Endothelial cell of umbilical vein (primary cell): ENCODE measurements at regions not wholly inside any gene's neighbourhood (a gene's known extent, or its start where the extent isn't known, plus 50 kb on each side); places are given as distances from the start of the nearest gene placed in this dataset.
"Not testable (repeated sequence)": the region's sequence is repeated elsewhere in the genome, so short reads cannot be mapped to it uniquely, and the experiment has no call there.

Source experiments
- BruUV-seq: library from RNA; stranded (reverse); fragments of 400-500 nt; replicated peaks from 2 replicates; lab custom pipeline; 2021; lab: Mats Ljungman, UMichigan
- CTCF ChIA-PET: fragments of 300-600, 350-600 bp; sonication (Branson Sonifier 250); formaldehyde crosslinking; loops from one replicate; lab custom pipeline; 2021; ENCODE audit warnings: antibody characterized with exemption, inconsistent platforms; lab: Charles Lee
- POLR2A ChIA-PET: fragments of 300-600, 350-600 bp; sonication (Branson Sonifier 250); formaldehyde crosslinking; loops from one replicate; lab custom pipeline; 2021; ENCODE audit warnings: antibody characterized with exemption, inconsistent platforms; lab: Charles Lee
- DNase-seq: peaks from one replicate; pipeline ENCODE4 v3.0.0-alpha.2; 2011; ENCODE audit warnings: low read depth, low spot score
- FAIRE-seq: peaks from 2 replicates; lab custom pipeline; 2011; peaks lifted over from hg19 to GRCh38; lab: Jason Lieb, UNC
- H2AFZ ChIP-seq: 2 replicates; pipeline ENCODE4 v1.6.0; 2012; ENCODE audit warnings: low read depth, low read length, control low read depth, inconsistent platforms
- H3K27ac ChIP-seq: 2 replicates; pipeline ENCODE4 v1.5.1; 2011; ENCODE audit warnings: low read depth, mild to moderate bottlenecking, control low read depth, low read length, moderate library complexity; ENCODE audit not compliant: insufficient read depth
- H3K27me3 ChIP-seq, 2 experiments: 2 replicates each; pipeline versions ENCODE4 v1.6.0 to v1.6.1; 2011; ENCODE audit warnings: low read length in 2 of 2, mixed read lengths in 1 of 2; ENCODE audit not compliant: control insufficient read depth in 2 of 2, insufficient read depth in 2 of 2
- H3K36me3 ChIP-seq, 2 experiments: 2 replicates in 1 of 2; 3 replicates in 1 of 2; pipeline ENCODE4 v1.5.1; 2011; ENCODE audit warnings: low read length in 2 of 2, mild to moderate bottlenecking in 1 of 2, moderate library complexity in 1 of 2; ENCODE audit not compliant: control insufficient read depth in 2 of 2, insufficient read depth in 2 of 2; ENCODE audit errors: extremely low read depth in 1 of 2
- H3K4me1 ChIP-seq: 3 replicates; pipeline ENCODE4 v1.5.1; 2011; ENCODE audit warnings: mild to moderate bottlenecking, low read length; ENCODE audit not compliant: control insufficient read depth, insufficient read depth; ENCODE audit errors: extremely low read depth
- H3K4me2 ChIP-seq: 2 replicates; pipeline ENCODE4 v1.6.1; 2011; ENCODE audit warnings: low read length, control low read depth, mixed read lengths; ENCODE audit not compliant: insufficient read depth
- H3K4me3 ChIP-seq, 3 experiments: fragments of 200-600 bp in 1 of 3; sonication (generic), shearing (Covaris generic) in 1 of 3; replicated peaks in 1 of 3; 2 replicates each; pipeline ENCODE4 v1.5.1; 2011 to 2016; ENCODE audit warnings: control low read depth in 3 of 3, low read length in 3 of 3, mild to moderate bottlenecking in 2 of 3, inconsistent platforms in 1 of 3, low read depth in 1 of 3, moderate library complexity in 1 of 3; ENCODE audit not compliant: insufficient read depth in 1 of 3
- H3K79me2 ChIP-seq: 2 replicates; pipeline ENCODE4 v1.6.0; 2012; ENCODE audit warnings: low read length, inconsistent platforms; ENCODE audit not compliant: control insufficient read depth, insufficient read depth
- H3K9ac ChIP-seq: replicated peaks from 2 replicates; pipeline ENCODE3; 2011; ENCODE audit warnings: low read length, control low read depth; ENCODE audit not compliant: insufficient read depth; ENCODE audit errors: extremely low read depth
- H3K9me1 ChIP-seq: replicated peaks from 3 replicates; pipeline ENCODE4 v1.6.0; 2011; ENCODE audit warnings: mild to moderate bottlenecking, low read length; ENCODE audit not compliant: control insufficient read depth, insufficient read depth; ENCODE audit errors: extremely low read depth
- H3K9me3 ChIP-seq: replicated peaks from 2 replicates; pipeline ENCODE4 v1.5.1; 2012; ENCODE audit warnings: low read length, inconsistent platforms; ENCODE audit not compliant: control insufficient read depth, insufficient read depth
- H4K20me1 ChIP-seq: replicated peaks from 2 replicates; pipeline ENCODE3; 2011; ENCODE audit warnings: mild to moderate bottlenecking, low read length; ENCODE audit not compliant: control insufficient read depth, insufficient read depth; ENCODE audit errors: extremely low read depth
- FOS ChIP-seq: IDR thresholded peaks from 2 replicates; pipeline ENCODE4 v1.6.1; 2011; ENCODE audit warnings: mild to moderate bottlenecking, low read length, moderate library complexity, borderline replicate concordance; ENCODE audit not compliant: insufficient read depth
- MYC ChIP-seq: IDR thresholded peaks from one replicate; pipeline ENCODE4 v1.6.1; 2011; ENCODE audit warnings: mild to moderate bottlenecking, low read depth, low read length
- POLR2A ChIP-seq: IDR thresholded peaks from 2 replicates; pipeline ENCODE4 v1.6.1; 2012; ENCODE audit warnings: low read depth, mild to moderate bottlenecking, control low read depth, low read length
- POLR2AphosphoS5 ChIP-seq: IDR thresholded peaks from 2 replicates; pipeline ENCODE4 v1.6.1; 2012; ENCODE audit warnings: low read depth, mild to moderate bottlenecking, control low read depth, low read length, moderate library complexity; ENCODE audit not compliant: insufficient read depth
- dilution Hi-C: fragments of 300-500 bp; cut with MboI; formaldehyde crosslinking; loops from one replicate; pipeline ENCODE4 v1.15.0; 2019; ENCODE audit warnings: low sequenced_read_pairs; ENCODE audit not compliant: extremely low pct_ligation_motif_present
- intact Hi-C: fragments of 100-400 bp; cut with micrococcal nuclease; formaldehyde crosslinking; loops from one replicate; pipeline ENCODE4 v1.10.0; 2022
- TF ChIP-seq, protein P1 (sequence below): IDR thresholded peaks from 2 replicates; pipeline ENCODE4 v1.6.1; 2011; ENCODE audit not compliant: insufficient read depth, insufficient read length

- Histone ChIP-seq H3K9me1 (no peaks in the 10 kb centered on the region), H3K9me3 (no peaks in the 10 kb centered on the region), H3K4me1 (no peaks in the 10 kb centered on the region), H3K36me3 (no peaks in the 10 kb centered on the region), H3K4me2 (no peak overlapping the region), H3K79me2 (no peaks in the 10 kb centered on the region), H3K27ac (no peak overlapping the region), H3K4me3 (no peak overlapping the region), H3K9ac (no peak overlapping the region), H2AFZ (no peak overlapping the region), H3K27me3 (no peaks in the 10 kb centered on the region), H4K20me1 (no peaks in the 10 kb centered on the region)
- TF ChIP-seq MYC: no peak
- no peak for TF ChIP-seq FOS
- TF ChIP-seq, protein P1, sequence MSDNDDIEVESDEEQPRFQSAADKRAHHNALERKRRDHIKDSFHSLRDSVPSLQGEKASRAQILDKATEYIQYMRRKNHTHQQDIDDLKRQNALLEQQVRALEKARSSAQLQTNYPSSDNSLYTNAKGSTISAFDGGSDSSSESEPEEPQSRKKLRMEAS: no peak
- TF ChIP-seq POLR2AphosphoS5: no peak
- TF ChIP-seq POLR2A: no peak
- BruUV-seq: no TSS peak
- intact Hi-C loops: no loop called here
- DNase-seq (no peak), FAIRE-seq (no peak)
- POLR2A ChIA-PET: no interaction called here
- dilution Hi-C loops: no loop called here
- CTCF ChIA-PET: no interaction called here
Observed at GRCh38 chr20:48034751-48035150, 249.5 kb upstream of the SULF2 start.

DNA sequence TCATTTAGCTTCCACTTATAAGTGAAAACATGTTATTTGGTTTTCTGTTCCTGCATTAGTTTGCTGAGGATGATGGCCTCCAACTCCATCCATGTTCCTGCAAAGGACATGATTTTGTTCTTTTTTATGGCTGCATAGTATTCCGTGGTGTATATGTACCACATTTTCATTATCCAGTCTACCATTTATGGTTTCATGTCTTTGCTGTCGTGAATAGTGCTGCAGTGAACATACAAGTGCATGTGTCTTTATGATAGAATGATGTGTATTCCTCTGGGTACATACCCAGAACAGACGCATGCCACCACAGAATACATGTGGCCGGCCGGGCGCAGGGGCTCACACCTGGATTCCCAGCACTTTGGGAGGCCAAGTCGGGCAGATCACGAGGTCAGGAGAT lies 247.7 kb upstream of the SULF2 start:
- H3K4me1 ChIP-seq, H3K9me1 ChIP-seq, DNase-seq, H3K4me3 ChIP-seq, H4K20me1 ChIP-seq, H3K27ac ChIP-seq, H3K27me3 ChIP-seq, FAIRE-seq, H3K79me2 ChIP-seq, H3K9ac ChIP-seq, CTCF ChIA-PET, H2AFZ ChIP-seq, BruUV-seq, H3K4me2 ChIP-seq, dilution Hi-C loops, intact Hi-C loops, H3K36me3 ChIP-seq, H3K9me3 ChIP-seq: not testable (repeated sequence)
- POLR2A ChIA-PET: interaction anchor here (0.7 kb wide), 1 partner anchor 166 kb away, joined by 3 read pairs; no protein-coding TSS in a partner anchor
